HCT116 (cell line): ENCODE measurements at regions not wholly inside any gene's neighbourhood (a gene's known extent, or its start where the extent isn't known, plus 50 kb on each side); places are given as distances from the start of the nearest gene placed in this dataset.

Experiments used
- ATAC-seq: fragments of 200-7000 bp; cut with Tn5 transposase; 2 replicates; pipeline ENCODE4 v1.9.1; 2020; ENCODE audit warnings: mild to moderate bottlenecking, moderate library complexity
- BruUV-seq: library from RNA; stranded (reverse); fragments of 400-500 nt; replicated peaks from 2 replicates; lab custom pipeline; 2021; lab: Mats Ljungman, UMichigan
- CTCF ChIA-PET: fragments of 300-600 bp; sonication (Branson Sonifier 250); formaldehyde crosslinking; loops from one replicate; lab custom pipeline; 2021; ENCODE audit warnings: antibody characterized with exemption; lab: Charles Lee
- POLR2A ChIA-PET: fragments of 300-600, 350-600 bp; sonication (Branson Sonifier 250); formaldehyde crosslinking; loops from one replicate; lab custom pipeline; 2021; ENCODE audit warnings: antibody characterized with exemption; lab: Charles Lee
- RAD21 ChIA-PET, 2 experiments: fragments of 300-600 bp; sonication (Branson Sonifier 250); formaldehyde crosslinking; loops; one replicate each; lab custom pipeline; 2023; ENCODE audit warnings: low total read pairs in 2 of 2; ENCODE audit not compliant: uncharacterized antibody in 2 of 2, unreplicated experiment in 2 of 2, low non-redundant PET in 1 of 2; lab: Charles Lee
- DNase-seq: peaks from one replicate; pipeline ENCODE4 v3.0.0-alpha.2; 2010; ENCODE audit warnings: low read depth, low spot score
- H2AFZ ChIP-seq: fragments of 200-600 bp; shearing (Covaris generic), sonication (generic); 2 replicates; pipeline ENCODE4 v1.6.1; 2017; ENCODE audit warnings: low read depth, mixed run types, mixed read lengths, antibody characterized with exemption, low read length; ENCODE audit not compliant: poor library complexity, severe bottlenecking
- H3K27ac ChIP-seq: 2 replicates; pipeline ENCODE4 v1.5.1; 2012; ENCODE audit warnings: low read depth, low read length
- H3K27me3 ChIP-seq: fragments of 200-600 bp; sonication (generic); 2 replicates; pipeline ENCODE4 v1.6.1; 2016; ENCODE audit warnings: mixed run types, low read length, mixed read lengths; ENCODE audit not compliant: insufficient read depth
- H3K36me3 ChIP-seq, 2 experiments: fragments of 200-500 bp in 1 of 2; fragments of 200-600 bp in 1 of 2; sonication (Bioruptor generic) in 1 of 2; sonication (generic) in 1 of 2; 2 replicates each; pipeline versions ENCODE4 v1.5.1 to v1.6.1; 2014 to 2016; ENCODE audit warnings: low read length in 2 of 2, inconsistent platforms in 1 of 2, mixed read lengths in 1 of 2, mixed run types in 1 of 2; ENCODE audit not compliant: insufficient read depth in 2 of 2, control insufficient read depth in 1 of 2
- H3K4me1 ChIP-seq, 2 experiments: fragments of 200-600 bp in 1 of 2; sonication (generic) in 1 of 2; 2 replicates each; pipeline versions ENCODE4 v1.5.1 to v1.6.1; 2012 to 2017; ENCODE audit warnings: low read length in 2 of 2, inconsistent platforms in 1 of 2, mild to moderate bottlenecking in 1 of 2, mixed read lengths in 1 of 2, mixed run types in 1 of 2, moderate library complexity in 1 of 2; ENCODE audit not compliant: insufficient read depth in 2 of 2, control insufficient read depth in 1 of 2
- H3K4me2 ChIP-seq: fragments of 200-600 bp; sonication (generic); 2 replicates; pipeline ENCODE4 v1.6.1; 2017; ENCODE audit warnings: mixed run types, low read length, mixed read lengths
- H3K4me3 ChIP-seq, 2 experiments: fragments of 200-600 bp in 1 of 2; sonication (generic) in 1 of 2; replicated peaks in 1 of 2; 2 replicates each; pipeline ENCODE4 v1.5.1; 2011 to 2016; ENCODE audit warnings: low read length in 2 of 2, control low read depth in 1 of 2, low read depth in 1 of 2, mild to moderate bottlenecking in 1 of 2, mixed read lengths in 1 of 2, mixed run types in 1 of 2
- H3K79me2 ChIP-seq: fragments of 200-600 bp; sonication (generic); 2 replicates; pipeline ENCODE4 v1.6.1; 2017; ENCODE audit warnings: mild to moderate bottlenecking, mixed run types, low read length, moderate library complexity, mixed read lengths; ENCODE audit not compliant: insufficient read depth
- H3K9ac ChIP-seq: fragments of 200-600 bp; sonication (generic); 2 replicates; pipeline ENCODE4 v1.6.1; 2016; ENCODE audit warnings: low read length, mixed read lengths
- H3K9me2 ChIP-seq: fragments of 200-600 bp; sonication (generic), shearing (Covaris generic); 2 replicates; pipeline ENCODE4 v1.6.1; 2017; ENCODE audit warnings: mixed run types, mild to moderate bottlenecking, moderate library complexity; ENCODE audit not compliant: insufficient read depth
- H3K9me3 ChIP-seq, 2 experiments: fragments of 200-500 bp in 1 of 2; fragments of 200-600 bp in 1 of 2; sonication (Bioruptor generic) in 1 of 2; sonication (generic) in 1 of 2; 2 replicates each; pipeline ENCODE4 v1.6.1; 2014 to 2017; ENCODE audit warnings: low read length in 2 of 2, mixed read lengths in 2 of 2, inconsistent platforms in 1 of 2, low read depth in 1 of 2, mild to moderate bottlenecking in 1 of 2, mixed run types in 1 of 2, moderate library complexity in 1 of 2; ENCODE audit not compliant: control insufficient read depth in 1 of 2, insufficient read depth in 1 of 2
- H4K20me1 ChIP-seq: fragments of 200-600 bp; sonication (generic), shearing (Covaris generic); 2 replicates; pipeline ENCODE4 v1.6.1; 2017; ENCODE audit warnings: mixed run types, mild to moderate bottlenecking, moderate library complexity; ENCODE audit not compliant: insufficient read depth
- CBX3 ChIP-seq: IDR thresholded peaks from 2 replicates; pipeline ENCODE4 v1.6.1; 2012; ENCODE audit warnings: low read depth
- CEBPB ChIP-seq: IDR thresholded peaks from 2 replicates; pipeline ENCODE4 v1.6.1; 2012; ENCODE audit warnings: low read depth
- EGR1 ChIP-seq: IDR thresholded peaks from 2 replicates; pipeline ENCODE4 v1.6.1; 2012; ENCODE audit warnings: low read depth
- ELF1 ChIP-seq: IDR thresholded peaks from 2 replicates; pipeline ENCODE4 v1.6.1; 2012; ENCODE audit warnings: low read depth, borderline replicate concordance
- EZH2 ChIP-seq: fragments of 200-600 bp; sonication (generic); IDR thresholded peaks from 2 replicates; pipeline ENCODE4 v1.6.1; 2017; ENCODE audit warnings: antibody characterized with exemption, mixed run types
- JUND ChIP-seq: IDR thresholded peaks from 2 replicates; pipeline ENCODE4 v1.6.1; 2012
- POLR2A ChIP-seq: IDR thresholded peaks from 2 replicates; pipeline ENCODE4 v1.7.0; 2011; ENCODE audit warnings: borderline replicate concordance; ENCODE audit not compliant: insufficient read depth, insufficient read length; ENCODE audit errors: extremely low read depth
- POLR2AphosphoS5 ChIP-seq: IDR thresholded peaks from 2 replicates; pipeline ENCODE4 v1.6.1; 2011; ENCODE audit warnings: mild to moderate bottlenecking, low read depth, low read length, moderate library complexity
- RAD21 ChIP-seq: IDR thresholded peaks from 2 replicates; pipeline ENCODE4 v1.6.1; 2012; ENCODE audit warnings: low read depth, mild to moderate bottlenecking
- SIN3A ChIP-seq: IDR thresholded peaks from 2 replicates; pipeline ENCODE4 v1.6.1; 2012; ENCODE audit warnings: low read depth
- SP1 ChIP-seq: IDR thresholded peaks from 2 replicates; pipeline ENCODE4 v1.6.1; 2012; ENCODE audit warnings: low read depth
- SRF ChIP-seq: IDR thresholded peaks from 2 replicates; pipeline ENCODE4 v1.6.1; 2012; ENCODE audit warnings: low read depth
- TCF7L2 ChIP-seq: IDR thresholded peaks from 2 replicates; pipeline ENCODE4 v1.7.0; 2011; ENCODE audit warnings: borderline replicate concordance, inconsistent platforms; ENCODE audit not compliant: insufficient read depth, insufficient read length; ENCODE audit errors: extremely low read depth
- YY1 ChIP-seq: IDR thresholded peaks from 2 replicates; pipeline ENCODE4 v1.6.1; 2011; ENCODE audit warnings: low read length, low read depth, moderate library complexity, mild to moderate bottlenecking; ENCODE audit not compliant: insufficient replicate concordance; ENCODE audit errors: extremely low read depth
- ZNF274 ChIP-seq: fragments of 200-500 bp; sonication (Bioruptor generic); IDR thresholded peaks from 2 replicates; pipeline ENCODE4 v1.6.1; 2014; ENCODE audit warnings: mild to moderate bottlenecking, low read depth, low read length, inconsistent platforms
- intact Hi-C: fragments of 100-400 bp; cut with micrococcal nuclease; formaldehyde crosslinking; loops from 2 replicates; pipeline ENCODE4 v1.10.0; 2022
- TF ChIP-seq, protein P1 (sequence below): IDR thresholded peaks from 2 replicates; pipeline ENCODE4 v1.6.1; 2011; ENCODE audit warnings: mild to moderate bottlenecking, low read length, moderate library complexity; ENCODE audit not compliant: insufficient replicate concordance; ENCODE audit errors: extremely low read depth
- TF ChIP-seq, protein P2 (sequence below): IDR thresholded peaks from 2 replicates; pipeline ENCODE4 v1.6.1; 2012

DNA sequence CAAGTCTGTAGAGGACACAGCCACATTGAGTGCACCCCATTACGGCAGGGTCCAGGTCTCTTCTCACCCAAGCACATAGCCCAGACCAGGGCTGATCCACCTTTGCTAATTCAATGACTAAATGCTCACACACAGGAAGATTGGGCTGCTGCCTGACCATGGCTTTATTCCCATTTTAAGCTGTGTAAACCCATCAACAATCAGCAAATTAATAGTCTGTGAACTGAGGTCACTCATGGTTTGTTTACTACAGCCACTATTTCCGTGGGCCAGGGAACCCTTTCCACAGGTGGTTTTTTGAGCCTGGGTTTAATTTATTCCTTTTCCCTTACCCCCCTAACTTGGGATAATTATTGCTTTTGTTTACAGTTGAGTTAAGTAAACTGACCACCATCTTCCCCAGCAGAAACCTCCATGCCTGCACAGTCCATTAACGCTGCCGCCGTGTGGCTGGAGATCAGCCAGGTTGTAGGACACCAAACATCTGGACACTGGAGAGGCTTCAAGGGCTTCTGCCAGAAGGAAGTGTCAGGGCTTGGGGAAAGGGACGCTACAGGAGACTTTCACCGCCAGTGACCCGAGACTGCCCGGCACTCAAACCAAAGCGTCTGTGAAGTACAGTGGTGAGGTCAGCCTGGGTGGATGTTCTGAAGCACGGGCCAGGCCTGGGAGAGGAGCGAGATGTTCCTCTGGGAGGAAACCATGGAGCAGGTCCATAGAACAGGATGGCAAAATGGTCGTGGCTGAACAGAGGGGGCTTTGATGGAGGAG lies 282.9 kb downstream of the DYSF start:
- DNase-seq (no peak), ATAC-seq (no peak)
- Histone ChIP-seq H3K27ac (no peak overlapping the region), H3K4me3 (no peak overlapping the region), H3K36me3 (no peaks in the 10 kb centered on the region), H3K27me3 (no peaks in the 10 kb centered on the region), H2AFZ (no peak overlapping the region), H3K4me2 (no peak overlapping the region), H3K9me2 (no peaks in the 10 kb centered on the region), H3K9ac (no peak overlapping the region), H4K20me1 (no peaks in the 10 kb centered on the region), H3K9me3 (no peaks in the 10 kb centered on the region), H3K4me1 (no peaks in the 10 kb centered on the region), H3K79me2 (no peaks in the 10 kb centered on the region)
- BruUV-seq, result no TSS peak
- ChIA-PET POLR2A (no interaction called here), RAD21 (no interaction called here), CTCF (no interaction called here)
- intact Hi-C loops, result no loop called here
- TF ChIP-seq CBX3, result no peak
- no peak for TF ChIP-seq SRF
- TF ChIP-seq CEBPB, result no peak
- TF ChIP-seq EZH2, result no peak
- TF ChIP-seq EGR1, result no peak
- TF ChIP-seq, protein P1, sequence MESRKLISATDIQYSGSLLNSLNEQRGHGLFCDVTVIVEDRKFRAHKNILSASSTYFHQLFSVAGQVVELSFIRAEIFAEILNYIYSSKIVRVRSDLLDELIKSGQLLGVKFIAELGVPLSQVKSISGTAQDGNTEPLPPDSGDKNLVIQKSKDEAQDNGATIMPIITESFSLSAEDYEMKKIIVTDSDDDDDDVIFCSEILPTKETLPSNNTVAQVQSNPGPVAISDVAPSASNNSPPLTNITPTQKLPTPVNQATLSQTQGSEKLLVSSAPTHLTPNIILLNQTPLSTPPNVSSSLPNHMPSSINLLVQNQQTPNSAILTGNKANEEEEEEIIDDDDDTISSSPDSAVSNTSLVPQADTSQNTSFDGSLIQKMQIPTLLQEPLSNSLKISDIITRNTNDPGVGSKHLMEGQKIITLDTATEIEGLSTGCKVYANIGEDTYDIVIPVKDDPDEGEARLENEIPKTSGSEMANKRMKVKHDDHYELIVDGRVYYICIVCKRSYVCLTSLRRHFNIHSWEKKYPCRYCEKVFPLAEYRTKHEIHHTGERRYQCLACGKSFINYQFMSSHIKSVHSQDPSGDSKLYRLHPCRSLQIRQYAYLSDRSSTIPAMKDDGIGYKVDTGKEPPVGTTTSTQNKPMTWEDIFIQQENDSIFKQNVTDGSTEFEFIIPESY, result no peak
- no peak for TF ChIP-seq SIN3A
- TF ChIP-seq TCF7L2, result no peak
- TF ChIP-seq SP1, result no peak
- TF ChIP-seq JUND, result no peak
- TF ChIP-seq POLR2AphosphoS5, result no peak
- TF ChIP-seq, protein P2, sequence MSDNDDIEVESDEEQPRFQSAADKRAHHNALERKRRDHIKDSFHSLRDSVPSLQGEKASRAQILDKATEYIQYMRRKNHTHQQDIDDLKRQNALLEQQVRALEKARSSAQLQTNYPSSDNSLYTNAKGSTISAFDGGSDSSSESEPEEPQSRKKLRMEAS, result no peak
- TF ChIP-seq ELF1, result no peak
- TF ChIP-seq YY1, result no peak
- TF ChIP-seq POLR2A, result no peak
- no peak for TF ChIP-seq ZNF274
- no peak for TF ChIP-seq RAD21
